NCI-H1048 (cell line): ENCODE measurements at regions not wholly inside any gene's neighbourhood (a gene's known extent, or its start where the extent isn't known, plus 50 kb on each side); places are given as distances from the start of the nearest gene placed in this dataset.

Experiments
- DNase-seq: peaks from one replicate; lab custom pipeline; 2025; lab: John Stamatoyannopoulos, UW

GRCh38 chr6:113376847-113377165 lies 480.3 kb upstream of the MARCKS start:
- no peak for DNase-seq

GRCh38 chr6:113377362-113377942 lies 479.7 kb upstream of the MARCKS start:
- no peak for DNase-seq

- no peak for DNase-seq
Observed at GRCh38 chr6:113380591-113380990, 476.6 kb upstream of the MARCKS start.

GRCh38 chr6:113381232-113381631 lies 475.9 kb upstream of the MARCKS start:
- no peak for DNase-seq

- no peak for DNase-seq
Observed at GRCh38 chr6:113381959-113382358, 475.2 kb upstream of the MARCKS start.

- DNase-seq: no peak
Observed at GRCh38 chr6:113383701-113384100, 473.4 kb upstream of the MARCKS start.

GRCh38 chr6:113385020-113385431 lies 472.1 kb upstream of the MARCKS start:
- DNase-seq: no peak

GRCh38 chr6:113388996-113389395 lies 468.1 kb upstream of the MARCKS start:
- no peak for DNase-seq

GRCh38 chr6:113392551-113393055 lies 464.5 kb upstream of the MARCKS start:
- DNase-seq: no peak

- no peak for DNase-seq
Observed at GRCh38 chr6:113394216-113394615, 462.9 kb upstream of the MARCKS start.

GRCh38 chr6:113394729-113395128 lies 462.4 kb upstream of the MARCKS start:
- DNase-seq: no peak

GRCh38 chr6:113396730-113397129 lies 460.4 kb upstream of the MARCKS start:
- no peak for DNase-seq

- DNase-seq: no peak
Observed at GRCh38 chr6:113397236-113397635, 459.9 kb upstream of the MARCKS start.

- no peak for DNase-seq
Observed at GRCh38 chr6:113401231-113401630, 455.9 kb upstream of the MARCKS start.

- DNase-seq: no peak
Observed at GRCh38 chr6:113402544-113402943, 454.6 kb upstream of the MARCKS start.

GRCh38 chr6:113403966-113404595 lies 453.1 kb upstream of the MARCKS start:
- DNase-seq: no peak

- DNase-seq: no peak
Observed at GRCh38 chr6:113405326-113406047, 451.7 kb upstream of the MARCKS start.

- no peak for DNase-seq
Observed at GRCh38 chr6:113406048-113406695, 451.0 kb upstream of the MARCKS start.

- no peak for DNase-seq
Observed at GRCh38 chr6:113411011-113411410, 446.1 kb upstream of the MARCKS start.

GRCh38 chr6:113412589-113413357 lies 444.4 kb upstream of the MARCKS start:
- DNase-seq: no peak

GRCh38 chr6:113414511-113414910 lies 442.6 kb upstream of the MARCKS start:
- DNase-seq: no peak

- DNase-seq: no peak
Observed at GRCh38 chr6:113416170-113416569, 441.0 kb upstream of the MARCKS start.
